GM12874 (cell line): ENCODE measurements at regions not wholly inside any gene's neighbourhood (a gene's known extent, or its start where the extent isn't known, plus 50 kb on each side); places are given as distances from the start of the nearest gene placed in this dataset.

Experiments used
- CTCF ChIP-seq: IDR thresholded peaks from 2 replicates; pipeline ENCODE4 v1.5.1; 2011; ENCODE audit warnings: low read depth, mild to moderate bottlenecking, control low read depth, low read length, moderate library complexity; ENCODE audit not compliant: insufficient read depth

GRCh38 chr2:120930864-120931263, 195.2 kb downstream of the GLI2 start:
- no peak for TF ChIP-seq CTCF

- TF ChIP-seq CTCF: no peak
Observed at GRCh38 chr2:120932472-120932871, 196.8 kb downstream of the GLI2 start.

GRCh38 chr2:120932881-120933280, 197.2 kb downstream of the GLI2 start:
- no peak for TF ChIP-seq CTCF

GRCh38 chr2:120933693-120934573, 198.3 kb downstream of the GLI2 start:
- no peak for TF ChIP-seq CTCF

- TF ChIP-seq CTCF: no peak
Observed at GRCh38 chr2:120934574-120935338, 199.1 kb downstream of the GLI2 start.

- TF ChIP-seq CTCF: no peak
Observed at GRCh38 chr2:120935339-120936313, 200.0 kb downstream of the GLI2 start.
